Skeletal muscle tissue (tissue), 3 donors: ENCODE measurements at regions not wholly inside any gene's neighbourhood (a gene's known extent, or its start where the extent isn't known, plus 50 kb on each side); places are given as distances from the start of the nearest gene placed in this dataset.

Source experiments
- H3K27ac ChIP-seq: one replicate; pipeline ENCODE4 v1.7.0; 2013; ENCODE audit warnings: mild to moderate bottlenecking, low read depth, low read length, inconsistent platforms
- H3K27me3 ChIP-seq, 3 donors: one replicate each; pipeline ENCODE4 v1.7.0; 2013; ENCODE audit warnings: low read length in 3 of 3; ENCODE audit not compliant: control insufficient read depth in 3 of 3, insufficient read depth in 3 of 3
- H3K36me3 ChIP-seq, 3 donors: one replicate each; pipeline ENCODE4 v1.7.0; 2013; ENCODE audit warnings: low read length in 3 of 3; ENCODE audit not compliant: control insufficient read depth in 3 of 3, insufficient read depth in 3 of 3
- H3K4me1 ChIP-seq, 3 donors: one replicate each; pipeline ENCODE4 v1.7.0; 2013; ENCODE audit warnings: low read length in 3 of 3, mild to moderate bottlenecking in 3 of 3; ENCODE audit not compliant: control insufficient read depth in 3 of 3, insufficient read depth in 3 of 3
- H3K4me3 ChIP-seq, 3 donors: one replicate each; pipeline ENCODE4 v1.7.0; 2013; ENCODE audit warnings: low read length in 3 of 3
- H3K9ac ChIP-seq, 3 donors: one replicate each; pipeline ENCODE4 v1.7.0; 2013; ENCODE audit warnings: low read length in 3 of 3, mild to moderate bottlenecking in 3 of 3, moderate library complexity in 2 of 3, low read depth in 1 of 3
- H3K9me3 ChIP-seq, 3 donors: one replicate each; pipeline ENCODE4 v1.7.0; 2013; ENCODE audit warnings: low read length in 3 of 3; ENCODE audit not compliant: control insufficient read depth in 3 of 3
- donor health status: Osteomylitis.

DNA sequence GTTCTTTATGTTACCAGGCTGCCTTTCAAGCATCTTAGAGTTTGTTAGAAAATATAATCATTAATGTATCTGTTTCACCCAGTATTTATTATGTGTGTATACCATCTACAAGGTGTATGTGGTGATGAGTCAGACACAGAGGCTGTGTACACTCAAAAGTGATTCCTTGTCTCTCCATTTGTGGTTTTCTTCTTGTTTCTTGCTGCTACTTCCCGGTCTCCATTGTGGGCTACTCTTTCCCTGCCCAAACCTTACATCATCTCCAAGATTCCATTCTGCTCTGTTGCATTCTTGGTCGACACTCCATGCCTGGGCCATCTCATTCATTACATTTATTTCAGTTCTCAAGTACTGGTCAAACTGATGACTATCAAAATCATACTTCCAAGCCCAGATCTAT is 182.2 kb upstream of the STXBP5 start:
- Histone ChIP-seq H3K4me3 (no peak overlapping the region), H3K4me1 (no peaks in the 10 kb centered on the region), H3K27ac (no peak overlapping the region), H3K27me3 (no peaks in the 10 kb centered on the region), H3K9ac (no peak overlapping the region), H3K9me3 (no peaks in the 10 kb centered on the region), H3K36me3 (no peaks in the 10 kb centered on the region)

DNA sequence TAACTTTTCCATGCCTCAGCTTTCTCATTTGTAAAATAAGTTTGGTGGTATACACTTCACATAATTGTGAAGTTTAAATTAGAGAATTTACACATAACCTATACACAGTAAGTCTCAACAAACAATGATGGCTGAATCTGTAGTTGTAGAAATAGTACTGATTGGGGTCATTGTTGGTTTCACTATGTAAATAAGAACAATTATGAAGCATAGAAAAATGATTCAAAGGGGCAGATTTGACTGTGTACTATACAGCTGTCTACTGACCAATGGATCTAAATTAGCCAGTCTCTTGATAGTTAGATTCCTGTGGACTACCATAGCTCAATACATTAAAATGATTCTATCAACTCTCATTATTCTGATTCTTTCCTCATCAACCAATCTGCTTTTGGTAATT is 181.1 kb upstream of the STXBP5 start:
- Histone ChIP-seq H3K4me3 (no peak overlapping the region), H3K9me3 (no peaks in the 10 kb centered on the region), H3K4me1 (no peaks in the 10 kb centered on the region), H3K9ac (no peak overlapping the region), H3K36me3 (no peaks in the 10 kb centered on the region), H3K27ac (no peak overlapping the region), H3K27me3 (no peaks in the 10 kb centered on the region)

DNA sequence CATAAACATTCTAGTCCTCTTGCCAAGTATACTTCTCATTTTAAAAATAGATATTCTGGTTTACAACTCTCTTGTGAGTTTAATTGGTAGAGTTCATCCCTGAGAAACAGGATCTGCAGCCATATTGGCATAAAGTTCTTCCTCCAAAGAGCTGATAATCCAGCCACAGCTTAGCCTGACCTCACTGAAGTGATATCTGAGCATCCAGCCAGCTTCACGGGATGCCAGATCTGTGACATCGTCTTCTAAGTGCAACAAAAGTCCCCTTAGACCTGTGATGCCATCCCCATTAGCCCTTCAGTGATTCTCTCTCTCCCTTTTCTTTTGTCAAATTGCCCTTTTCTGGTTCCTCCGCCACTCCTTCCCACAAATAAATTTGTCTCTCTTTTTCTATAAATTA is 180.6 kb upstream of the STXBP5 start:
- H3K4me3 ChIP-seq: no peak overlapping the region
- no peak overlapping the region for H3K9ac ChIP-seq
- H3K9me3 ChIP-seq: no peaks in the 10 kb centered on the region
- no peaks in the 10 kb centered on the region for H3K27me3 ChIP-seq
- H3K36me3 ChIP-seq: no peaks in the 10 kb centered on the region
- no peaks in the 10 kb centered on the region for H3K4me1 ChIP-seq
- H3K27ac ChIP-seq: no peak overlapping the region

DNA sequence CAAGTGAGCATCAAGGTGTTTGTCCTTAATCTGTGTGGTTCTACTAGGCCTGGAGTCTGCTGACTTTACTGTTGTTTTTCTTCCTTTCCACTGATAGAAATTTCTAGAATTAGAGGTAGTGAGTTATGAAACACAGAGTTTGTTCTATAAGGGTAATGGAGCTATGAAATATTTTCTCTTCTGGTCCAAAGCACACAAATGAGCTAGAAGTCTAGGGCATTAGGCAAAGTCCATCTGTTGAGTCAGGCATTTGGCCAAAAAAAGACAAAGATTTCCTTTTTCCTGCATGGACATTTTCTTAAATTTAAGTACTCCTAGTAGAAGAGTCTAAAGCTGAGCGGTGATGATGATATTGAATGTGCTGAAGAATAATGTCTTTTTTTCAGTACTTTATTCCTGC is 174.3 kb upstream of the STXBP5 start:
- H3K4me3 ChIP-seq: no peak overlapping the region
- no peak overlapping the region for H3K27ac ChIP-seq
- no peaks in the 10 kb centered on the region for H3K4me1 ChIP-seq
- no peaks in the 10 kb centered on the region for H3K27me3 ChIP-seq
- no peaks in the 10 kb centered on the region for H3K36me3 ChIP-seq
- no peaks in the 10 kb centered on the region for H3K9me3 ChIP-seq
- no peak overlapping the region for H3K9ac ChIP-seq

DNA sequence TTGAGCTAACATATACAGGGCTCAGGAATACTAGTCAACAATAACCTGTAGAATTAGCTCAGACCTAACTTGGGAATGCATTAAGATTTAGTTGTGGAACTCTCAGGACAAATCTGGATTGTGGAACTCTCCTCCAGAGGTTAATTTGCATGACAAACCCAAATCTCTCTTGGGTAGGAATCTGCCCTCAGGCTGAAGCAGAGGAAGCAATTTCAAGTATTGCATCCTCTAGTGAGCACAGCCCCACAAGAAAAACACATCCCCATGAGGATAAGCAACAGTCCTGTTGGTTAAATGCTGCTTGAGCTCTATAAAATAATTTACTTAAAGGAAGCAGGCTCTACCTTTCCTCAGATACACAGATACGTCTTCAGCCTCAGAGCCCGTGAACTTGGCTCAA is 170.9 kb upstream of the STXBP5 start:
- Histone ChIP-seq H3K9ac (no peak overlapping the region), H3K4me3 (no peak overlapping the region), H3K27ac (no peak overlapping the region), H3K36me3 (no peaks in the 10 kb centered on the region), H3K4me1 (no peaks in the 10 kb centered on the region), H3K27me3 (no peaks in the 10 kb centered on the region), H3K9me3 (no peaks in the 10 kb centered on the region)

DNA sequence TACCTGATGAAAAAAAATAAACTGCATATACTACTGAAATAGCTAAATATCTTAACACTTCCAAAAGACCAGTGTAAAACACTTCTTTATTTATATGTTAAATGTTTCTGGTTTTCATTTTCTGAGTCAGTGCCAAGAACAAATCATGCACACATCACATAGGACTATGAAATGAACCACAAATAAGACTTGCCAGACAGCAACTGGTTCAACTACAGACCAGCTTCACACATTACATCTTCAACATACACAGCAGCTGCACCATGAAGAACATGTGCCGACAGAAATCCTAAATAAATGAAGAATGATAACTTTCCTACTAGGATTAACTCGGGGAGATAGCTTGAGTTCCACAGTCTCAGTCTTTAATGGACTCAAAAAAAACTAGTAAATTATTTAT is 168.3 kb upstream of the STXBP5 start:
- Histone ChIP-seq H3K9me3 (no peaks in the 10 kb centered on the region), H3K4me3 (no peak overlapping the region), H3K27me3 (no peaks in the 10 kb centered on the region), H3K9ac (no peak overlapping the region), H3K4me1 (no peaks in the 10 kb centered on the region), H3K27ac (no peak overlapping the region), H3K36me3 (no peaks in the 10 kb centered on the region)

DNA sequence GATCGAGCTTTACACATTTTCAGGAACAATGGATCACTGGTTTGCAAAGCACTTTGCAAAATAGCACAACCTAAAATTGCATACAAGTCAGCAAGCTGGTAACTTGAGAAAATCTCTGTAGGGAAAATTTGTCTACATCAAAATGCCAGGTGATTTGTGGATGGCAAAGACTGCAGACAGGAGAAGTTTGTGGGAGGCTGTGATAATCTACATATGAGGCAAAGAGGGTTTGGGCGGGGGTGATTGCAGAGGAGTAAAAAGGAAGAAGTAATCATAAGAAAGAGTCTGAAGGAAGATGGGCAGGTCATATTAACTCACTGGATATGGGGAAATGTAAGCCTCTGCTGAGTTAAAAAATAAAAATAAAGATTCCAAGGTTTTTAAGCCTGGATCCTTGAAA is 166.3 kb upstream of the STXBP5 start:
- H3K4me1 ChIP-seq: no peaks in the 10 kb centered on the region
- H3K27me3 ChIP-seq: no peaks in the 10 kb centered on the region
- H3K9me3 ChIP-seq: no peaks in the 10 kb centered on the region
- H3K36me3 ChIP-seq: no peaks in the 10 kb centered on the region
- no peak overlapping the region for H3K4me3 ChIP-seq
- no peak overlapping the region for H3K9ac ChIP-seq
- H3K27ac ChIP-seq: no peak overlapping the region

DNA sequence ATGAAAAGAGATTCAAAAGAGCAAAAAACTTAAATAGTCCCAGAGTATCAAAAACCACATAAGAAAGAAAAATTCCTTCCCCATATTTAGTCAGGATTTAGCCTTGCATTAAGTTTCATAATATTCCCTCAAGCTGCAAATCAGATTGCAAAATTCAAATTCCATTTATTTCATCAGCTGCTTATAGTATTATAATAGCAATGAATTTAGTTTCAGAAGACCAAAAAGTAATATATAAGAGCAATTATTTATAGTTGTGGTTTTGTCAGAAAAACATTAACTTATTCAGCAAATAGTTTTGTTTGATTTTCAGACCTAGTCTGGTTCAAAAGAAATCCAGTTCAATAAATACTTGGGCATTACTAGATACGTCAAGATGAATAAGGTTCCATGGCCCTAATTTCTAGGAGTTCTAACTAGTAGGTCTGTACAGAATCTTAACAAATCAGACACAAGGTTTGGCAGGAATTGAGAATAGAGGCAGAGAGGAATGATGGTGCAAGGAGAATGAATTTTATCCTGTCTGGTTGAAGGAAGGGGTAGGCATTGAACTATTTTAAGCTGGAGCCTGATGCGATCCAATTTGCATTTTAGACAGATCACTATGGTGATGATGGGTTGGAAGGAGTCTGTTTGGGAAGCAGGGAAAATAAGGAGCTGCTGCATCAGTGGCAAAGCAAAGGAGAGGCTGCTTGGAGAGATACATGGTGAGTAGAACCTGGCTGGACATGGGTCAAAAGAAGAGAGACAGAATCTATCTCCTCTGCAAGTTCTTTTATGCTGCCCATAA is 163.9 kb upstream of the STXBP5 start:
- Histone ChIP-seq H3K27ac (no peak overlapping the region), H3K9me3 (no peaks in the 10 kb centered on the region), H3K9ac (no peak overlapping the region), H3K27me3 (no peaks in the 10 kb centered on the region), H3K36me3 (no peaks in the 10 kb centered on the region), H3K4me3 (no peak overlapping the region), H3K4me1 (no peaks in the 10 kb centered on the region)

DNA sequence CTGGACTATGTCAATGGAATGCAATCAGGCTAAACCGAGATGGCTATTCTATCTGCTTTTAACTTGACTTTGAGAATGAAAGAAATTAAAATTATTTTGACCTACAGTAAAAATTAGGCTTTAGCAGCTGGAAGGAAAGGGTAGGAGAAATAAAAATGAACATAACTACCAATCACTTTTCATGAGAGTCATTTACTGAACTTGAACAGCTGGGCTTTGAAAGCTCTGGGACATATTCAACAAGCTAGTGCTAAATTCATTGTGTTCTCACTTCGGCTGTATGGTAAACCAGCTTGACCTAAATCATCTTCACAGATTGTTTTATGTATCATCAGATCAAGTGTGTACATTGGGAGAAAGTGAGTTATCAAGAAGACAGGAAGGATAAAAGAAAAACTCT is 161.5 kb upstream of the STXBP5 start:
- Histone ChIP-seq H3K9ac (no peak overlapping the region), H3K36me3 (no peaks in the 10 kb centered on the region), H3K9me3 (no peaks in the 10 kb centered on the region), H3K27ac (no peak overlapping the region), H3K4me3 (no peak overlapping the region), H3K4me1 (no peaks in the 10 kb centered on the region), H3K27me3 (no peaks in the 10 kb centered on the region)

DNA sequence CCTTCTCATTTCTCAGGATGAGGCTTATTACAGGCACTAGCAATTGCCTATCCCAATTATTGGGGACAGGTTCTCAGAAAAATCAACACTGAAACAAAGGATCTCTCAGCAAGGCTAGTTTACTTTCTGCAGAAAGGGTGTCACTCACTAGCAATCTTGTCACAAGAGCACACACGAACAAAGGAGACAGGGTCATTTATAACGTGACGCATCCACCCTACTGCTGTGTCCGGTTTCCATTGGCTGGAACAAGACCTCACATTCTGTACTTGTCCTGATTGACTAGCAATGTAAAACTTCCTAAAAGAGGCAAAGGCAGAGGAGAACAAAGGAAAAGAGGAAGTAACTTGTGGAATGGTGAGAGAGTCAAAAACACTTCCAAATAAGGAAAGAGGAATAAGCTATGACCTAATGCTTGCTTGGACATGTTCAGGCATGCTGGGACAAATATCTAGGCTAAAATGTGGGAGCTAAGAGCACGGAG is 160.2 kb upstream of the STXBP5 start:
- no peaks in the 10 kb centered on the region for H3K36me3 ChIP-seq
- H3K9me3 ChIP-seq: no peaks in the 10 kb centered on the region
- no peak overlapping the region for H3K4me3 ChIP-seq
- H3K9ac ChIP-seq: no peak overlapping the region
- H3K27me3 ChIP-seq: no peaks in the 10 kb centered on the region
- H3K4me1 ChIP-seq: no peaks in the 10 kb centered on the region
- H3K27ac ChIP-seq: no peak overlapping the region
